T-helper 1 cell treated with Interleukin-12 subunit alpha and Interleukin-12 subunit beta and Interleukin-4 antibody, amounts not matched to agents 30 μg/mL and 1 μg/mL, for 36 hours (primary cell): ENCODE measurements at regions not wholly inside any gene's neighbourhood (a gene's known extent, or its start where the extent isn't known, plus 50 kb on each side); places are given as distances from the start of the nearest gene placed in this dataset.
"Not testable (repeated sequence)": the region's sequence is repeated elsewhere in the genome, so short reads cannot be mapped to it uniquely, and the experiment has no call there.

Experiments
- H3K27ac Mint-ChIP-seq: one replicate; pipeline ENCODE4 v1.8.0; 2021; ENCODE audit warnings: mild to moderate bottlenecking, mixed read lengths
- H3K27me3 Mint-ChIP-seq: one replicate; pipeline ENCODE4 v1.8.0; 2021; ENCODE audit warnings: low read depth, mixed read lengths
- H3K36me3 Mint-ChIP-seq: one replicate; pipeline ENCODE4 v1.8.0; 2021; ENCODE audit warnings: low read depth, mixed read lengths
- H3K4me1 Mint-ChIP-seq: one replicate; pipeline ENCODE4 v1.8.0; 2021; ENCODE audit warnings: low read depth, mixed read lengths
- H3K4me3 Mint-ChIP-seq: one replicate; pipeline ENCODE4 v1.8.0; 2021; ENCODE audit warnings: mild to moderate bottlenecking, moderate library complexity, mixed read lengths
- H3K9me3 Mint-ChIP-seq: one replicate; pipeline ENCODE4 v1.8.0; 2021; ENCODE audit warnings: mixed read lengths

- Mint-ChIP-seq H3K4me3 (no peak overlapping the region), H3K27me3 (no peaks in the 10 kb centered on the region), H3K9me3 (peaks cover 7% of the 10 kb centered on the region), H3K36me3 (no peaks in the 10 kb centered on the region), H3K27ac (no peak overlapping the region), H3K4me1 (no peaks in the 10 kb centered on the region)
These were observed 408.0 kb upstream of the KLHL1 start for GRCh38 chr13:70516226-70516625.

- not testable (repeated sequence) for H3K27me3 Mint-ChIP-seq, H3K36me3 Mint-ChIP-seq, H3K4me1 Mint-ChIP-seq, H3K27ac Mint-ChIP-seq, H3K4me3 Mint-ChIP-seq
- H3K9me3 Mint-ChIP-seq: peaks cover 12% of the 10 kb centered on the region
These were observed 403.7 kb upstream of the KLHL1 start for GRCh38 chr13:70511861-70512417.

- Mint-ChIP-seq H3K4me3 (no peak overlapping the region), H3K36me3 (no peaks in the 10 kb centered on the region), H3K4me1 (no peaks in the 10 kb centered on the region), H3K27me3 (no peaks in the 10 kb centered on the region), H3K27ac (no peak overlapping the region), H3K9me3 (peaks cover 5% of the 10 kb centered on the region)
These were observed 397.6 kb upstream of the KLHL1 start for GRCh38 chr13:70505809-70506208.

GRCh38 chr13:70502944-70503343 lies 394.7 kb upstream of the KLHL1 start:
- Mint-ChIP-seq H3K27me3 (no peaks in the 10 kb centered on the region), H3K4me1 (no peaks in the 10 kb centered on the region), H3K9me3 (peaks cover 4% of the 10 kb centered on the region), H3K4me3 (no peak overlapping the region), H3K27ac (no peak overlapping the region), H3K36me3 (no peaks in the 10 kb centered on the region)

DNA sequence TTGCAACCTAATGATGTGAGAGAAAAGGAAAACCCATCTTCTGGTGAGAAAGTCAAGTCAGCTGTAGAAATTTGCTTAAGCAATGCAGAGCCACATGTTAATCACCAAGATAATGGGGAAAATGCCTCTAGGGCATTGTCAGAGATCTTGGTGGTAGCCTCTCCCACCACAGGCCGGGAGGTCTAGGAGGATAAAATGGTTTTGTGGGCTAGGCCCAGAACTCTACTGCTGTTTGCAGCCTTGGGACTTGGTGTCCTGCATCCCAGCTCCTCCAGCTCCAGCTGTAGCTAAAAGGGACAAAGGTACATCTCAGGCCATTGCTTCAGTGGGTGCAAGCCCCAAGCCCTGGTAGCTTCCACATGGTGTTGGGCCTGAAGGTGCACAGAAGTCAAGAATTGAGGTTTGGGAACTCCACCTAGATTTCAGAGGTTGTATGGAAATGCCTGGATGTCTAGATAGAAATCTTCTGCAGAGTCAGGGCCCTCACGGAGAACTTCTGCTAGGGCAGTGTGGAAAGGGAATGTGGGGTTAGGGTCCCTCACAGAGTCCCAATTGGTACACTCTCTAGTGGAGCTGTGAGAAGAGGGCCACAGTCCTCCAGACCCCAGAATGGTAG lies 382.2 kb upstream of the KLHL1 start:
- H3K27ac Mint-ChIP-seq: no peak overlapping the region
- no peaks in the 10 kb centered on the region for H3K36me3 Mint-ChIP-seq
- H3K27me3 Mint-ChIP-seq: no peaks in the 10 kb centered on the region
- H3K9me3 Mint-ChIP-seq: peaks cover 14% of the 10 kb centered on the region
- H3K4me1 Mint-ChIP-seq: no peaks in the 10 kb centered on the region
- H3K4me3 Mint-ChIP-seq: no peak overlapping the region

GRCh38 chr13:70484931-70485330 lies 376.7 kb upstream of the KLHL1 start:
- Mint-ChIP-seq H3K27ac (no peak overlapping the region), H3K27me3 (no peaks in the 10 kb centered on the region), H3K4me3 (no peak overlapping the region), H3K4me1 (no peaks in the 10 kb centered on the region), H3K9me3 (peaks cover 3% of the 10 kb centered on the region), H3K36me3 (no peaks in the 10 kb centered on the region)

- Mint-ChIP-seq H3K27ac (no peak overlapping the region), H3K27me3 (no peaks in the 10 kb centered on the region), H3K4me1 (no peaks in the 10 kb centered on the region), H3K4me3 (no peak overlapping the region), H3K9me3 (peaks cover under 1% of the 10 kb centered on the region), H3K36me3 (no peaks in the 10 kb centered on the region)
These were observed 375.5 kb upstream of the KLHL1 start for GRCh38 chr13:70483599-70484276.

GRCh38 chr13:70473907-70474306 lies 365.7 kb upstream of the KLHL1 start:
- H3K4me1 Mint-ChIP-seq: no peaks in the 10 kb centered on the region
- peaks cover 13% of the 10 kb centered on the region for H3K9me3 Mint-ChIP-seq
- H3K27ac Mint-ChIP-seq: no peak overlapping the region
- H3K4me3 Mint-ChIP-seq: no peak overlapping the region
- H3K36me3 Mint-ChIP-seq: no peaks in the 10 kb centered on the region
- H3K27me3 Mint-ChIP-seq: no peaks in the 10 kb centered on the region

GRCh38 chr13:70469077-70469476 lies 360.8 kb upstream of the KLHL1 start:
- Mint-ChIP-seq H3K27ac (no peak overlapping the region), H3K36me3 (no peaks in the 10 kb centered on the region), H3K4me3 (no peak overlapping the region), H3K27me3 (no peaks in the 10 kb centered on the region), H3K9me3 (no peaks in the 10 kb centered on the region), H3K4me1 (no peaks in the 10 kb centered on the region)

DNA sequence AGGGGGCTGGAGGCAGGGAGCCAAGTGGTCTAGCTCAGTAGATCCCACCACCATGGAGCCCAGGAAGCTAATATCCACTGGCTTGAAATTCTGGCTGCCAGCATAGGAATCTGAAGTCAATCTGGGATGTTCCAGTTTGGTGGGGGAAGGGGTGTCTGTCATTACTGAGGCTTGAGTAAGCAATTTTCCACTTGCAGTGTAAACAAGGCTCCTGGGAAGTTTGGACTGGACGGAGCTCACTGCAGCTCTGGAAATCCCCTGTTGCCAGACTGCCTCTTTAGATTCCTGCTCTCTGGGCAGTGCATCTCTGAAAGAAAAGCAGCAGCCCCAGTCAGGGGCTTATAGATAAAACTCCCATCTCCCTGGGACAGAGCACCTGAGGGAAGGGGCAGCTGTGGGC lies 349.2 kb upstream of the KLHL1 start:
- no peaks in the 10 kb centered on the region for H3K4me1 Mint-ChIP-seq
- peaks cover 13% of the 10 kb centered on the region for H3K9me3 Mint-ChIP-seq
- H3K36me3 Mint-ChIP-seq: no peaks in the 10 kb centered on the region
- no peak overlapping the region for H3K4me3 Mint-ChIP-seq
- H3K27ac Mint-ChIP-seq: no peak overlapping the region
- no peaks in the 10 kb centered on the region for H3K27me3 Mint-ChIP-seq

- Mint-ChIP-seq H3K4me1 (no peaks in the 10 kb centered on the region), H3K4me3 (no peak overlapping the region), H3K36me3 (no peaks in the 10 kb centered on the region), H3K9me3 (peaks cover 3% of the 10 kb centered on the region), H3K27me3 (no peaks in the 10 kb centered on the region), H3K27ac (no peak overlapping the region)
These were observed 340.6 kb upstream of the KLHL1 start for GRCh38 chr13:70448820-70449219.

DNA sequence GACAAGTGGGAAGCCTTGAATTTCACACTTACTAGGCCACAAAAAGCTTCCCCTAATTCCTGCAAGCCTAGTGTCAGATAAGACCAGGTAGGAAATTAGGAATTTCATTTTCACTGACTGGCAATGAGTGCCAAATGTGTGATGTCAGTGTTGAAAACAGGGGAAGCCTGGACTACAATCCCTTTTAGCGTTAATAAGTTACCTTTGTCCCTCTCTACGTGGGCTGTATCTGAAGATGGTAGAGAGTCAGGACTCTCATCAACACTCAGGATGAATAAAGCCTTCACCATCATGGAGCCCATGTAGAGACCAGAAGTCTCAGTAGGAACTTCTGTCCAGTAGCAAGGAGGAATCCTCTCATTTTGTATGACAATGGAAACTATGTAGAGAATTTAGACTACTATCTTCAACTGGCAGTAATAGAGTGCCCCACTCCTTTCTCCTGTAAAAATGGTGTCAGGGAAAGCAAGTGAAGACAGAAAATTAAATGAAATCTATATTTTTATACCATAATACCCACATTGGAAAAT lies 324.1 kb upstream of the KLHL1 start:
- Mint-ChIP-seq H3K9me3 (peaks cover 8% of the 10 kb centered on the region), H3K27ac (no peak overlapping the region), H3K4me1 (no peaks in the 10 kb centered on the region), H3K36me3 (no peaks in the 10 kb centered on the region), H3K27me3 (no peaks in the 10 kb centered on the region), H3K4me3 (no peak overlapping the region)

GRCh38 chr13:70430256-70430655 lies 322.0 kb upstream of the KLHL1 start:
- H3K4me1 Mint-ChIP-seq: no peaks in the 10 kb centered on the region
- no peaks in the 10 kb centered on the region for H3K36me3 Mint-ChIP-seq
- no peaks in the 10 kb centered on the region for H3K27me3 Mint-ChIP-seq

DNA sequence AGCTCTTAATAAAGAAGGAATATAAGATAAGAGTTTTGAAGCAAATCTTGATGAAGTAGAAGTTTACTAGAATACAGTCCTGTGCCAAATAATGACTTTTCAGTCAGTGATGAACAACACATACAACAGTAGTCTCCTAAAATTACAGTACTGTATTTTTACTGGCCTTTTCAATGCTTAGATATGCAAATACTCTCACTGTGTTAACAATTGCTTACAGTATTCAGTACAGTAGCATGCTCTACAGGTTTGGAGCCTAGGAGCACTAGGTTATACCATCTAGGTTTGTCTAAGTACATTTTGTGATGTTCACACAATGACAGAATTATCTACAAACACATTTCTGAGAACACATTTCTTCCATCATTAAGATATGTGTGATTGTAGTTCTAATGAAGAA lies 316.7 kb upstream of the KLHL1 start:
- Mint-ChIP-seq H3K4me3 (no peak overlapping the region), H3K36me3 (no peaks in the 10 kb centered on the region), H3K27me3 (no peaks in the 10 kb centered on the region), H3K27ac (no peak overlapping the region), H3K9me3 (peaks cover 6% of the 10 kb centered on the region), H3K4me1 (no peaks in the 10 kb centered on the region)

More at GRCh38 chr13:70430256-70430655, 322.0 kb upstream of the KLHL1 start:
- Mint-ChIP-seq H3K27ac (no peak overlapping the region), H3K9me3 (peaks cover 12% of the 10 kb centered on the region), H3K4me3 (no peak overlapping the region)

- H3K27ac Mint-ChIP-seq: no peak overlapping the region
- no peaks in the 10 kb centered on the region for H3K4me1 Mint-ChIP-seq
- H3K4me3 Mint-ChIP-seq: no peak overlapping the region
- no peaks in the 10 kb centered on the region for H3K27me3 Mint-ChIP-seq
- peaks cover 6% of the 10 kb centered on the region for H3K9me3 Mint-ChIP-seq
- H3K36me3 Mint-ChIP-seq: no peaks in the 10 kb centered on the region
These were observed 316.2 kb upstream of the KLHL1 start for GRCh38 chr13:70424428-70424827.
